CD4-positive, alpha-beta T cell (primary cell): ENCODE measurements at regions not wholly inside any gene's neighbourhood (a gene's known extent, or its start where the extent isn't known, plus 50 kb on each side); places are given as distances from the start of the nearest gene placed in this dataset.

Experiments
- ATAC-seq: fragments of 200-7000 bp; cut with Tn5 transposase; one replicate; pipeline ENCODE4 v1.10.0; 2022; ENCODE audit warnings: mild to moderate bottlenecking; ENCODE audit not compliant: poor library complexity
- CTCF ChIA-PET: fragments of 350-600 bp; sonication (Branson Sonifier 250); formaldehyde crosslinking; loops from one replicate; lab custom pipeline; 2021; ENCODE audit warnings: antibody characterized with exemption, inconsistent platforms; lab: Charles Lee
- POLR2A ChIA-PET: fragments of 350-600 bp; sonication (Branson Sonifier 250); formaldehyde crosslinking; loops from one replicate; lab custom pipeline; 2021; ENCODE audit warnings: antibody characterized with exemption, inconsistent platforms; lab: Charles Lee
- DNase-seq, 14 experiments: peaks; one replicate each; pipeline ENCODE4 v3.0.0-alpha.2; 2013 to 2020; ENCODE audit warnings: mixed read lengths in 2 of 14
- H3K27ac ChIP-seq, 2 donors: one replicate each; pipeline versions ENCODE4 v1.5.1 to v1.7.0; 2013; ENCODE audit warnings: low read length in 2 of 2, low read depth in 1 of 2, mild to moderate bottlenecking in 1 of 2
- H3K27me3 ChIP-seq, 2 experiments: 1 replicate in 1 of 2; 2 replicates in 1 of 2; pipeline versions ENCODE4 v1.6.1 to v1.7.0; 2013; ENCODE audit warnings: low read length in 2 of 2, control low read depth in 1 of 2, mild to moderate bottlenecking in 1 of 2, moderate library complexity in 1 of 2; ENCODE audit not compliant: insufficient read depth in 2 of 2, control insufficient read depth in 1 of 2
- H3K36me3 ChIP-seq: one replicate; pipeline ENCODE4 v1.6.1; 2013; ENCODE audit warnings: low read length, control low read depth; ENCODE audit not compliant: insufficient read depth
- H3K4me1 ChIP-seq: one replicate; pipeline ENCODE4 v1.6.1; 2013; ENCODE audit warnings: low read length, control low read depth; ENCODE audit not compliant: insufficient read depth
- H3K4me3 ChIP-seq: one replicate; pipeline ENCODE4 v1.5.1; 2013; ENCODE audit warnings: mild to moderate bottlenecking, low read length, moderate library complexity
- H3K9me3 ChIP-seq, 2 experiments: 1 replicate in 1 of 2; 2 replicates in 1 of 2; pipeline versions ENCODE4 v1.6.1 to v1.7.0; 2013; ENCODE audit warnings: low read length in 2 of 2, mild to moderate bottlenecking in 2 of 2, control low read depth in 1 of 2, moderate library complexity in 1 of 2; ENCODE audit not compliant: control insufficient read depth in 1 of 2, insufficient read depth in 1 of 2
- H3K27ac Mint-ChIP-seq: one replicate; pipeline ENCODE4 v1.8.0; 2020; ENCODE audit warnings: mixed read lengths
- H3K27me3 Mint-ChIP-seq: one replicate; pipeline ENCODE4 v1.8.0; 2021; ENCODE audit warnings: mixed read lengths
- H3K36me3 Mint-ChIP-seq: one replicate; pipeline ENCODE4 v1.8.0; 2021; ENCODE audit warnings: low read depth, mixed read lengths
- H3K4me1 Mint-ChIP-seq: one replicate; pipeline ENCODE4 v1.8.0; 2021; ENCODE audit warnings: low read depth, mixed read lengths
- H3K4me3 Mint-ChIP-seq: one replicate; pipeline ENCODE4 v1.8.0; 2020; ENCODE audit warnings: mild to moderate bottlenecking, mixed read lengths
- H3K9me3 Mint-ChIP-seq: one replicate; pipeline ENCODE4 v1.8.0; 2020; ENCODE audit warnings: mixed read lengths
- intact Hi-C, 2 experiments: fragments of 100-400 bp; cut with DNase I in 1 of 2; cut with micrococcal nuclease in 1 of 2; formaldehyde crosslinking; loops; one replicate each; pipeline versions ENCODE4 v1.15.1 to v1.9.0; 2023 to 2025; cut with DNase I, micrococcal nuclease
- TF ChIP-seq, protein P1 (sequence below): fragments of 200-600 bp; IDR thresholded peaks from one replicate; pipeline ENCODE4 v1.8.0; 2022; ENCODE audit warnings: antibody characterized with exemption, mild to moderate bottlenecking

DNA sequence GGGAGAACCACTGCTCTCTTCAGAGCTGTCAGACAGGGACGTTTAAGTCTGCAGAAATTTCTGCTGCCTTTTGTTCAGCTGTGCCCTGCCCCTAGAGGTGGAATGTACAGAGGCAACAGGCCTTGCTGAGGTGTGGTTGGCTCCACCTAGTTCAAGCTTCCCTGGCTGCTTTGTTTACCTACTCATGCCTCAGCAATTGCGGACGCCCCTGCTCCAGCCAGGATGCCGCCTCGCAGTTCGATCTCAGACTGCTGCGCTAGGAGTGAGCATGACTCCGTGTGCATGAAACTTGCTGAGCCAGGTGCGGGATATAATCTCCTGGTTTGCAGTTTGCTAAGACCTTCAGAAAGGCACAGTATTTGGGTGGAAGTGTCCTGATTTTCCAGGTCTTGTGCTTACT, 70.9 kb downstream of the MAGEB5 start:
- ATAC-seq = no peak
- no peaks in the 10 kb centered on the region for H3K27me3 ChIP-seq
- Mint-ChIP-seq H3K4me3 (no peak overlapping the region), H3K4me1 (no peaks in the 10 kb centered on the region), H3K36me3 (no peaks in the 10 kb centered on the region), H3K9me3 (no peaks in the 10 kb centered on the region), H3K27me3 (no peaks in the 10 kb centered on the region), H3K27ac (no peak overlapping the region)
- H3K4me1 ChIP-seq = no peaks in the 10 kb centered on the region
- intact Hi-C loops = no loop called here
- no peaks in the 10 kb centered on the region for H3K36me3 ChIP-seq
- no peak overlapping the region for H3K4me3 ChIP-seq
- no peak overlapping the region for H3K27ac ChIP-seq
- DNase-seq = no peak
- peaks cover 0 to 5% of the 10 kb centered on the region in 2 experiments for H3K9me3 ChIP-seq
- POLR2A ChIA-PET = no interaction called here
- CTCF ChIA-PET = no interaction called here
- TF ChIP-seq, protein P1, sequence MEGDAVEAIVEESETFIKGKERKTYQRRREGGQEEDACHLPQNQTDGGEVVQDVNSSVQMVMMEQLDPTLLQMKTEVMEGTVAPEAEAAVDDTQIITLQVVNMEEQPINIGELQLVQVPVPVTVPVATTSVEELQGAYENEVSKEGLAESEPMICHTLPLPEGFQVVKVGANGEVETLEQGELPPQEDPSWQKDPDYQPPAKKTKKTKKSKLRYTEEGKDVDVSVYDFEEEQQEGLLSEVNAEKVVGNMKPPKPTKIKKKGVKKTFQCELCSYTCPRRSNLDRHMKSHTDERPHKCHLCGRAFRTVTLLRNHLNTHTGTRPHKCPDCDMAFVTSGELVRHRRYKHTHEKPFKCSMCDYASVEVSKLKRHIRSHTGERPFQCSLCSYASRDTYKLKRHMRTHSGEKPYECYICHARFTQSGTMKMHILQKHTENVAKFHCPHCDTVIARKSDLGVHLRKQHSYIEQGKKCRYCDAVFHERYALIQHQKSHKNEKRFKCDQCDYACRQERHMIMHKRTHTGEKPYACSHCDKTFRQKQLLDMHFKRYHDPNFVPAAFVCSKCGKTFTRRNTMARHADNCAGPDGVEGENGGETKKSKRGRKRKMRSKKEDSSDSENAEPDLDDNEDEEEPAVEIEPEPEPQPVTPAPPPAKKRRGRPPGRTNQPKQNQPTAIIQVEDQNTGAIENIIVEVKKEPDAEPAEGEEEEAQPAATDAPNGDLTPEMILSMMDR = no peak
